Peyer's patch (tissue), 4 donors: ENCODE measurements at regions not wholly inside any gene's neighbourhood (a gene's known extent, or its start where the extent isn't known, plus 50 kb on each side); places are given as distances from the start of the nearest gene placed in this dataset.

Experiments used
- DNase-seq, 3 donors: peaks; one replicate each; pipeline ENCODE4 v3.0.0-alpha.2; 2017 to 2019
- H3K27ac ChIP-seq, 4 donors: fragments of 200-600 bp; sonication (generic); one replicate each; pipeline ENCODE4 v1.5.1; 2016 to 2019
- H3K27me3 ChIP-seq, 2 donors: fragments of 200-600 bp; sonication (generic); one replicate each; pipeline ENCODE4 v1.5.1; 2019
- H3K36me3 ChIP-seq, 3 donors: fragments of 200-600 bp; sonication (generic); one replicate each; pipeline ENCODE4 v1.5.1; 2016 to 2019
- H3K4me1 ChIP-seq, 4 donors: fragments of 200-600 bp; sonication (generic); one replicate each; pipeline ENCODE4 v1.5.1; 2016 to 2019
- H3K4me3 ChIP-seq, 4 donors: fragments of 200-600 bp; sonication (generic); 1 replicate in 3 of 4; 2 replicates in 1 of 4; pipeline ENCODE4 v1.5.1; 2016 to 2019; ENCODE audit warnings: mild to moderate bottlenecking in 1 of 4
- H3K9me3 ChIP-seq, 4 donors: fragments of 200-600 bp; sonication (generic); one replicate each; pipeline ENCODE4 v1.5.1; 2016 to 2019; ENCODE audit warnings: mild to moderate bottlenecking in 1 of 4
- POLR2A ChIP-seq, 2 donors: fragments of 450-650 bp; IDR thresholded peaks; one replicate each; pipeline ENCODE4 v1.5.1; 2017; ENCODE audit warnings: antibody characterized with exemption in 2 of 2, mild to moderate bottlenecking in 2 of 2, moderate library complexity in 2 of 2
- TF ChIP-seq, protein P1 (sequence below), 6 experiments: fragments of 450-650 bp in 4 of 6; fragments of 200-600 bp in 2 of 6; sonication (generic) in 1 of 6; IDR thresholded peaks; one replicate each; pipeline ENCODE4 v1.5.1; 2017 to 2019; ENCODE audit warnings: antibody characterized with exemption in 6 of 6, mild to moderate bottlenecking in 3 of 6, moderate library complexity in 1 of 6

DNA sequence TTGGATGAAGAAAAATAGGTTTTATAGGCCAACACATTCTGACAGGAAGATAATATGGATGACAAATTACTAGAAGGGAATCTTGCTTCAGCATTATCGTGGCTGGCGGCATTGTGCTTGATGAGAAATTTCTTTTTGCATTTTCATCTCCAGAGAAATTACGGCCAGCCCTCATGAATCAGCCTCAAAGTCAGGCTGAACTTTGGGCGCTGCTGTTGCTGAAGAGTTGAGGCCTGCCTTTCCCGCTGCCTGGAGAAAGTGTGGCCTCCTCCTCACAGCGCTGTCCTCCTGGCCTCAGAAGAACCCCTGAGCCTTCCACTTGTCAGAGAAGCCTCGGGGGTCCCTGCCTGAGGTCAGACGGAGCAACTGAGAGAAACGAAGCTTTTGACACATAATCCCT lies 272.4 kb upstream of the KCNIP4 start:
- TF ChIP-seq, protein P1, sequence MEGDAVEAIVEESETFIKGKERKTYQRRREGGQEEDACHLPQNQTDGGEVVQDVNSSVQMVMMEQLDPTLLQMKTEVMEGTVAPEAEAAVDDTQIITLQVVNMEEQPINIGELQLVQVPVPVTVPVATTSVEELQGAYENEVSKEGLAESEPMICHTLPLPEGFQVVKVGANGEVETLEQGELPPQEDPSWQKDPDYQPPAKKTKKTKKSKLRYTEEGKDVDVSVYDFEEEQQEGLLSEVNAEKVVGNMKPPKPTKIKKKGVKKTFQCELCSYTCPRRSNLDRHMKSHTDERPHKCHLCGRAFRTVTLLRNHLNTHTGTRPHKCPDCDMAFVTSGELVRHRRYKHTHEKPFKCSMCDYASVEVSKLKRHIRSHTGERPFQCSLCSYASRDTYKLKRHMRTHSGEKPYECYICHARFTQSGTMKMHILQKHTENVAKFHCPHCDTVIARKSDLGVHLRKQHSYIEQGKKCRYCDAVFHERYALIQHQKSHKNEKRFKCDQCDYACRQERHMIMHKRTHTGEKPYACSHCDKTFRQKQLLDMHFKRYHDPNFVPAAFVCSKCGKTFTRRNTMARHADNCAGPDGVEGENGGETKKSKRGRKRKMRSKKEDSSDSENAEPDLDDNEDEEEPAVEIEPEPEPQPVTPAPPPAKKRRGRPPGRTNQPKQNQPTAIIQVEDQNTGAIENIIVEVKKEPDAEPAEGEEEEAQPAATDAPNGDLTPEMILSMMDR (IDR thresholded peaks at IDR 0.05): no peak
- no peak for TF ChIP-seq POLR2A (IDR thresholded peaks at IDR 0.05)
- Histone ChIP-seq H3K27ac (no peak overlapping the region), H3K27me3 (no peaks in the 10 kb centered on the region), H3K4me3 (no peak overlapping the region), H3K36me3 (no peaks in the 10 kb centered on the region), H3K4me1 (no peaks in the 10 kb centered on the region), H3K9me3 (no peaks in the 10 kb centered on the region)
- DNase-seq: no peak

DNA sequence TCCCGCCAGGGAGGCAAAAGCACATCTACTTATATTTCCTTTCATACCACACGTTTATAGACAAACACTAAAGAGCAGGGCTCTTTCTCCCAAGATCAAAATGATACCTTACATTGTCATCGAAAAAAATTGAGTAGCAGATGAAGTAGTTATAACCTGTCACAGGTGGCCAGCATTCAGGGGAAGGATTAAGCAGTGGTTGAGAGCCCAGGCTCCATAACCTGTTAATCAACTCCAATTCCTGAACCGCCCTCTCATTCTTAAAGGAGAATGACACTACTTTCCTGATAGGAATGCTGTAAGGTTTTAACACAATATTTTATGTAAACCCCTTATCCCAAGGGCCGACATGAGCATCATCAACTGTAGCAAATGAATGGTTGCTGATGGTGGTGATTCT lies 268.9 kb upstream of the KCNIP4 start:
- H3K4me3 ChIP-seq: no peak overlapping the region
- H3K9me3 ChIP-seq: no peaks in the 10 kb centered on the region
- H3K4me1 ChIP-seq: no peaks in the 10 kb centered on the region
- H3K27me3 ChIP-seq: no peaks in the 10 kb centered on the region
- no peak for TF ChIP-seq POLR2A (IDR thresholded peaks at IDR 0.05)
- TF ChIP-seq, protein P1 (IDR thresholded peaks at IDR 0.05): no peak
- H3K36me3 ChIP-seq: no peaks in the 10 kb centered on the region
- H3K27ac ChIP-seq: no peak overlapping the region
- no peak for DNase-seq

DNA sequence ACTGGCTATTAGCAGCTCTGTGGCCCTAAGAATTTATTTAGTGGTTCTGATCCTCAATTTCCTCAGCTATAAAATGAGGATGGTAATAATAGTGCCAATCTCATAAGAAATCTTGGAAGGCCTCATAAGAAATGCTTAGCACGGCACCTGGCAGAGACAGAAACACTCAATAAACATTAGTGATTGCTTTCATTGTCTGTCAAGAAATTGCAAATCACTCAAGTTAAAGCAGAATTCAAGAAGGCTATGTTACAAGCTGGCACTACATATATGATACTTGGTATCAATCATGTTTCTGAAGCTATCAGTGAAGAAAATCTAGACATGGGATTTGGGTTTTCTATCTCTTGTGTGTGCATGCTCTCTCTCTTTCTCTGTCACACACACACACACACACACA lies 267.7 kb upstream of the KCNIP4 start:
- no peaks in the 10 kb centered on the region for H3K4me1 ChIP-seq
- H3K36me3 ChIP-seq: no peaks in the 10 kb centered on the region
- no peak for DNase-seq
- H3K9me3 ChIP-seq: no peaks in the 10 kb centered on the region
- TF ChIP-seq POLR2A (IDR thresholded peaks at IDR 0.05): no peak
- TF ChIP-seq, protein P1 (IDR thresholded peaks at IDR 0.05): no peak
- no peak overlapping the region for H3K4me3 ChIP-seq
- H3K27me3 ChIP-seq: no peaks in the 10 kb centered on the region
- no peak overlapping the region for H3K27ac ChIP-seq

DNA sequence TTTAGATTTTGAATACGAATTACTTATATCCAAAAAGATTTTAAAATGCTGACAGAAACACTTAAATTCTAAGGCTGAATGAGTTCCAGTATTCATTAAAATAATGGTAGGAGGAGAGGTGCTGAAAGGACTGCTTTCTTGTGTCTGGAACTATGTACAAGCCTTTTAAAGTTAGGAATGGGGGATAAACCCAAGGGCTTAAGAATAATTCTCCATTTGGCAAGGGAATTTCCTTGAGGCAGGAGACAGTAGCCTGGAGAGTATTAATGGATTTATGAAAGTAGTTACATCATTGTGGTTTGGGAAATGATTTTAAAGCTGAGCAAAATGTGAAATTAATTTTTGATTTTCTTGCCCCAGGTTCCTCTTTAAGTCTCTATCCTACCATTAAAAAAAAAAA lies 266.5 kb upstream of the KCNIP4 start:
- H3K27me3 ChIP-seq: no peaks in the 10 kb centered on the region
- no peak overlapping the region for H3K4me3 ChIP-seq
- H3K9me3 ChIP-seq: no peaks in the 10 kb centered on the region
- H3K27ac ChIP-seq: no peak overlapping the region
- H3K4me1 ChIP-seq: no peaks in the 10 kb centered on the region
- TF ChIP-seq POLR2A (IDR thresholded peaks at IDR 0.05): no peak
- TF ChIP-seq, protein P1 (IDR thresholded peaks at IDR 0.05): no peak
- H3K36me3 ChIP-seq: no peaks in the 10 kb centered on the region
- DNase-seq: no peak

DNA sequence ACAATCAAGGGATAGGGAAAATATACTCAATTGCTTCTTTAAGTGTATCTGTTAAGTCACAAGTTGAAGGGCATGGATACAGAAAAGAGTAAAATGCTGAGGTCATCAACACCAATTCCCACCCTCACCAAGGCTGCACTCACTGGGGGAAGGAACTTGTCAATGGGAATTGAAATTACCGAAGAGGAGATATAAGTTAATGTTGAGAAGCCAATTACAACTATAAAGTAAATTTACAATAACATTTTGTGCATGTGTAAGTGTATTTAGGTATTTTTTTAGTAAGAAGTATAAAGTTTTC lies 255.1 kb upstream of the KCNIP4 start:
- TF ChIP-seq, protein P1 (IDR thresholded peaks at IDR 0.05): no peak
- TF ChIP-seq POLR2A (IDR thresholded peaks at IDR 0.05): no peak
- no peak for DNase-seq
- peak overlapping the region in 1 of 4 donors; percentile 59 for H3K27ac ChIP-seq
- no peak overlapping the region for H3K4me3 ChIP-seq
- peaks cover 0 to 4% (median 0%) of the 10 kb centered on the region in 4 donors for H3K4me1 ChIP-seq
- no peaks in the 10 kb centered on the region for H3K36me3 ChIP-seq
- no peaks in the 10 kb centered on the region for H3K9me3 ChIP-seq
- H3K27me3 ChIP-seq: no peaks in the 10 kb centered on the region

DNA sequence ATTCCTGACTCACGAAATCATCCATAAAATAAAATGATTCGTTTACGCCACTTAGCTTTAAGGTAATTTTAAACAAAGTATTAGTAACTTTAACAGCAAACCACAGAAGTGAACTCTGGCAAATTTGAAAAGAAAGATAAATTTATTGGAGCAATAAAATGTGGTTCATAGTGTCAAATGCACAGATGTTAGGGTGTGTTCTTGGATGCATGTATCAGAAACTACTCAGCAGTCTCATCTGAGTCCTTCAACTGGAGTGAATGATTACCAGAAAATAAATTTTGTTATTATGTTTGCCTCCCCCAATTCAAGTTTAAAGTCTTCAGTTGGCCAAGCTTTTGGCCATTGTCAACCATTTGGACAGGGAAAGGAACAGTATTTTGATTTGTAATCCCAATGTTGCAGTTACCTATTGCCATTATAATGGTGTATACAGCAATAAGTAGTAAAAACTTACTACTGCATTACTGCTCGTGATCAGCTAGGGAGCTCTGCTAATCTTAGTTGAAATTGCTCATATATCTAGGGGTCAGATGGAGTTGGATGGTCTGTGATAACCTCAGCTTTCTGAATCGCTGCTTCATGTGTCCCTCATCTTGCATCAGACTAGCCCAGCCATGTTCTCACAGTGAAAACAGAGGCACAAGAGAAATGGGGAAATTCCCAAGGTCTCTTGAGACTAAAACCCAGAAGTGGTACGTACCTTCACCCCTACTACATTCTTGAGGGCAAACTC lies 254.6 kb upstream of the KCNIP4 start:
- Histone ChIP-seq H3K4me3 (no peak overlapping the region), H3K9me3 (no peaks in the 10 kb centered on the region), H3K27me3 (no peaks in the 10 kb centered on the region), H3K27ac (peak overlapping the region in 1 of 4 donors; percentile 59), H3K36me3 (no peaks in the 10 kb centered on the region), H3K4me1 (peaks cover 0 to 4% (median 0%) of the 10 kb centered on the region in 4 donors)
- no peak for DNase-seq
- TF ChIP-seq, protein P1 (IDR thresholded peaks at IDR 0.05): no peak
- no peak for TF ChIP-seq POLR2A (IDR thresholded peaks at IDR 0.05)
